Ramos (cell line): ENCODE measurements at regions not wholly inside any gene's neighbourhood (a gene's known extent, or its start where the extent isn't known, plus 50 kb on each side); places are given as distances from the start of the nearest gene placed in this dataset.
"Not testable (repeated sequence)": the region's sequence is repeated elsewhere in the genome, so short reads cannot be mapped to it uniquely, and the experiment has no call there.

Experiments used
- in situ Hi-C: fragments of 300-500 bp; cut with MboI; formaldehyde crosslinking; loops from one replicate; pipeline ENCODE4 v1.14.3; 2022; ENCODE audit warnings: low sequenced_read_pairs; ENCODE audit not compliant: unreplicated experiment

- in situ Hi-C loops: no loop called here
These were observed 54.8 kb upstream of the HMGB1 start for GRCh38 chr13:30520571-30520970.

DNA sequence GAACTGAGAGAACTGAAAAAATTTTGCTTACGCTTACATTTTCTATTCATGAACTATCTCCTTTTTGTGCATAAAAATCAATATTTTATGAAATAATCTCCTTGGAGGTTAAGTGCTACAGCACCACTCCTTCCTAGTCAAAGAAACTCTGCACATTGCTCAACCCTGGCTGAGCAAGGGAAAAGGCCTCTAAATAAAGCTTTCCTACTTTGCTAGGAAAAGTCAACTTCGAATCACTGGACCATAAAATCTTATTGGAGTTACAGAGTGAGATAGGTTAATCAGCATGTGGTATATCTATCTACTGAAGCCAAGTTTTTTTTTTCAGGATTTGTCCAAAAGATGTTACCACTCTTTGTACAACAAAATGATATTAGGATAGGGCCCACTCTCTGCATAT, 57.5 kb upstream of the HMGB1 start:
- in situ Hi-C loops: no loop called here

- in situ Hi-C loops: not testable (repeated sequence)
These were observed 58.1 kb upstream of the HMGB1 start for GRCh38 chr13:30523817-30524216.

DNA sequence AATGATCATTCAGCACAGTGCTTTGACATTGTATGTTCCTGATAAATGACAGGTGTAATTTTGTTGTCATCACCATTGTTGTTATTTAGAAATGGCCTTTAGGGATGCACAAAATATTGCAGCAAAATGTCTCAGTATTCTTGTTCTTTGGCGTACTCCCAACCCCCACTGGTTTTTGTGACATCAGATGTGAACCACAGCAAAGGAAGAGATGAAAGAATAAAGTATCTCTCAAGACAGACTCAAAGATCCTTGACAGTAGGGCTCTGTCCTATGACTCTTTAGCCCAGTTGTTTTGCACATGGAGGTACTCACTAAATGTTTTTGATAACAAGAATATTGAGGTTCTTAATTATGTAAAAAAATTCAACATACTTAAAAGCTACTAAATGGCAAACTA, 59.5 kb upstream of the HMGB1 start:
- in situ Hi-C loops: not testable (repeated sequence)

DNA sequence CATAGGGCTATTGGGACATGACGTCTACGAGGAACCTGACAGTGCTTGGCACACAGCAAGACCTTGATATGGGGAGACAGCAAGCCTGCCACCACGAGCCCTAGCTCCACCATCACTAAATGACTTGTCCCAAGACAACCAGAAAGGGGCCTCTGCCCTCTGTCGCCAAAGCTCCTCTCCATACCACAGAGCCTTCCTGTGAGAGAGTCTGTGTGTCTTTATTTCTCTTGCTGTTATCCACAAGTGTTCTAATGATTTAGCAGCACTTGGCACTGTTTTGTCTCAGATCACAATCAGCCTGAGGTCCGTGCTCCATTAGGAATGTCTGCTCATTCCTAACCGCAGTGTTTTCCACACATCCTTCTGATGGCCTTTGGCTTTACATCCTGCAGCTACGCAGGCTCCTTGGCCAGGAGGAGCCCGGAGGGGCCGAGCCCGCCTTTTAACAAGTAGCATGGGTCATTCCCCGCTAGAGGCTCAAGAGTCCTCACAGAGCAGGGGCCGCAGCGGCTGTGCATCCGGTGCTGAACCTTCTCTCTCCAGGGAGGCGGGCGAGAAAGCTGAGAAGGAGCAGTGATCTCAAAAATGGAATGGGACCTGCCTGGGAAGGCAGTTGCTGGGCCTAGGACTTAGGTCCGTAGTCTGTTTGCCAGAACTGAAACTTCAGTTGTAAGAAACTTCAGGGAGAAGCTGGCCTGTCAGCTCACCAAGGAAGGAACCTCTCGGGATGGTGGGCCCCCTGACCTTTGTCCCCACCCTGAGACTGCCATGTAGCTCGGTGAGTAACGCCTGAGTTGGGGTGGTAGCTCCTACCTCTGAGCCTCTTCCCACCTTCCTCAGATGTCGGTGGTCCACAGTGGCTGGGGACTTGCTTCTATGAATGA, 61.1 kb upstream of the HMGB1 start:
- in situ Hi-C loops: no loop called here

DNA sequence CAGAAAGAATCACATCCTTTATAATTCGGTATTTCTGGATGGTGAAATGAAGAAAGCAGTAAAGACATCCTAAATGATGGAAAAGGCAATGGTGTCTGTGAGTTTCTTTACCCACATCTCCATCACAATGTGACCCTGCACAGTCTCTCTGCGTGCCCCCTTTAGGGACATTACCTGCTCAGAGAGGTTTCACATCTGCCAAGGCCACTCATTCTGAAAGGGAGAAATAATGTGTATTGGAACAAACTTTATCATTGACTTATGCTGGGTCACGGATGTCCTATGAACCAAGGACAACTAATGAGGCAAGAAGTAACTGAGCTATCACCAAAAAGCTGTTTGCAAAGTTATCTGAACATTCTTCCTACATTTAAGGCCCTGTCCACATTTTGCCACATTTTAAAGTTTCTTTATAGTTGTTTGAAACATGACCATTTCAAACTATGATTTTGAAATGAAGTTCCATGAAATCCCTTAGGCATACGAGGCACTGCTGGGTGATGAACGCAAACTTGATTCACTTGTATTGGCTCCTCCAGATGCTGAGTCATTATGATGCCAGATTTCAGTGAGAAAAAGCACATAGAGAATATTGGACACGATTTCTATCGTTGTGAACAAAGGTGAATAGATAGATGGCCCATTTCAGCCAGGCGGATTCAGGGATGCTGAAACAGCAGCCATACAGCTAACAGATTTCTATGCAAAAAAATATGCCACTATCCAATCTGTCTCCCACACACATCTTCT, 63.5 kb upstream of the HMGB1 start:
- in situ Hi-C loops: no loop called here

- in situ Hi-C loops: no loop called here
These were observed 69.3 kb upstream of the HMGB1 start for GRCh38 chr13:30535046-30535445.

DNA sequence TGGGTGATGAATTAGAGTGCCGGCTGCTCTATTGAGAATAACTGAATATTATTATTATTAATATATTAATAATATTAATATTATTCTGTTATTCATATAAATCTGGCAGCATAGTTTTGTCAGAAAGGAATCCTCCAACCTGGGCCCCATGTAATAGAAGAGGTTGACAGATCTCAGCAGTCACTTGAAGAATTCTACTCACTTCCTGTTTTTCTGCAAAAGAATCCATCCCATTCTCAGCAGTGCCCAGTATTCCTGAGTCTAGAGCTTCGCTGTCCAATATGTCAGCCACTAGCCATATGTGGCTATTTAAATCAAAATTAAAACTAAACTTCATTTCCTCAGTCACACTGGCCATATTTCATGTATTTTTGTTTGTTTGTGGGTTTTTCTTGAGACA, 72.4 kb upstream of the USPL1 start:
- in situ Hi-C loops: no loop called here

DNA sequence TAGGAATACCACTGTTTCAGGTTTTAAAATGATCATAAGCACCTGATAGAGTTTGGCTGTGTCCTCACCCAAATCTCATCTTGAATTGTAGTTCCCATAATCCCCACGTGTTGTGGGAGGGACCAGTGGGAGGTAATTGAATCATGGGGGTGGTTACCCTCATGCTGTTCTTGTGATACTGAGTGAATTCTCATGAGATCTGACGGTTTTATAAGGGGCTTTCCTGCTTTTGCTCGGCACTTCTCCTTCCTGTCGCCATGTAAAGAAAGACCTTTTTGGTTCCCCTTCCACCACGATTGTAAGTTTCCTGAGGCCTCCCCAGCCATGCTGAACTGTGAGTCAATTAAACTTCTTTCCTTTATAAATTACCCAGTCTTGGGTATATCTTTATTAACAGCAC, 69.7 kb upstream of the USPL1 start:
- in situ Hi-C loops: not testable (repeated sequence)

DNA sequence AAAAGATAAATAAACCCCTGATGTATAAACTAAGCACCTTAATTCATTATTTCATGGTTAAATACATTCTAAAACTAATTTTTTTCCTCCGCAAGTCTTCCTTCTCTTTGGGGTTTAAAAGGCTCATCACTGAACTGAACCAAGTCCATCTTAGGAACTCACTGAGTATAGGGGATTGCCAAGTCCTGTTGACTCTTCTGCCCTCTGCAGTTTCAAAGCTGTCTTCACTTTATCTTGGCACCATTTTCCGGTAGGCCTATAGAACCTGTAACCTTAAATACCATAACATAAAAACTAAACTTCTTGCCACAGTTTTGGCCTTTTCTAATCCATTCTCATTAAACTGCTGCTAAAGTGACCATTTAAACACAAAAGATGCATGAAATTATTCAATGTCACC, 66.5 kb upstream of the USPL1 start:
- in situ Hi-C loops: loop anchor here (25.0 kb wide), 2 partner anchors 189 to 414 kb away; no protein-coding TSS in a partner anchor

- in situ Hi-C loops: loop anchor here (25.0 kb wide), 2 partner anchors 190 to 415 kb away; no protein-coding TSS in a partner anchor
These were observed 65.2 kb upstream of the USPL1 start for GRCh38 chr13:30552567-30552966.

DNA sequence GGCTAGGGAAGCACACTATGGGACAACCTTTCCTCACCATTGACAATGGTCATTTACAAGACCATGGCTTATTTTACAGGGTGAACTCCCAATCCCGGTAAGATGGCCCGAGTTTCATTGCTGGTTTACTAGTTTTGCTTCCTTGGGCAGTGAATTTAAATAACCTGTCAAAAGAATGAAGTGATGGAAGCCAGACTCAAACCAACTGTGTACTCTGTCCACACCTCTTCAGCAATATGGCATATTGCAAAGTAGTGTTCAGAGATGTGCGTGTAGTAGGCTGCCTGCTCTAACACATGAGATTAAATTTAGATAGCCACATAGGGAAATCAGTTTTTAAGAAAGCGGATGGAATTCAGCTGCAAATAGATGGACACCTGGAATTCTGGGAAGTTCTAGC, 58.4 kb upstream of the USPL1 start:
- in situ Hi-C loops: loop anchor here (25.0 kb wide), 2 partner anchors 197 to 422 kb away; no protein-coding TSS in a partner anchor

- in situ Hi-C loops: loop anchor here (25.0 kb wide), 2 partner anchors 198 to 423 kb away; no protein-coding TSS in a partner anchor
These were observed 57.5 kb upstream of the USPL1 start for GRCh38 chr13:30560212-30560611.

DNA sequence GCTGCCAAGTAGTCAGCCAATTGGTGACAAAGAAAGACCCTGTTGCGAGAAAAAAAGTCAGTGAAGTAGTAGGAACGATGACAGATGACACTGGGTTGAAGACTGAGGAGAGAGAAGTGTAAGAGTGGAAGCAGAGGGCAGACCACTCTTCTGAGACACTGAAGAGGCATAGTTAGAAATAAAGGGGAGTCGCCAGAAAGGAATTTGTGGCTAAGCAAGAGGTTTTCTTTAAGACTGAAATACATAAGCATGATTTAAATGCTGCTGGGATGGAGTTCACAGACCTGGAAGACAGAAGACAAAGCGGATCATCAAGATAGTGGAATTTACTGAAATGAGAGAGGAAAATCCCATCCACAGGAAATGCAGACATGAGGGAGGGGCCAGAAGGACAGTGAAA, 56.2 kb upstream of the USPL1 start:
- in situ Hi-C loops: loop anchor here (25.0 kb wide), 2 partner anchors 199 to 424 kb away; no protein-coding TSS in a partner anchor

DNA sequence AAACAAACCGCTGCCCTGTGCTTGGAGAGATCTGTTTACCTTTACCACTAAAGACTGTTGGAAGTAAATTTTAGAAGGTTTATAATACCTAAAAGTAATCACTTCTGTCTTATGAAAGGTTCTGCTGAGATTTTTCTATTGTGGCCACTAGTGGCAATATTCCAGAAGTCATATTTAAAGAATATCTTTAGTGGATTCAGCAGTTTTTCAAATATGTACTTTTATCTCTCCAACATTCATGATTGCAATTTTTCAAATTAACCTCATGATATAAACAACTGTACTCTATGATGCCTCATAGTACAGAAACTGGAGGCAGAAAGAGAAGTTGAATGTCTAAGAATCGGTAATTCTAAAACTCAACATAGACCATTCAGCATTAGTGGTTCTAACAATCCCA, 53.2 kb upstream of the USPL1 start:
- in situ Hi-C loops: loop anchor here (25.0 kb wide), 2 partner anchors 202 to 427 kb away; no protein-coding TSS in a partner anchor

GRCh38 chr13:30565658-30566057, 52.1 kb upstream of the USPL1 start:
- in situ Hi-C loops: loop anchor here (25.0 kb wide), 2 partner anchors 203 to 428 kb away; no protein-coding TSS in a partner anchor

DNA sequence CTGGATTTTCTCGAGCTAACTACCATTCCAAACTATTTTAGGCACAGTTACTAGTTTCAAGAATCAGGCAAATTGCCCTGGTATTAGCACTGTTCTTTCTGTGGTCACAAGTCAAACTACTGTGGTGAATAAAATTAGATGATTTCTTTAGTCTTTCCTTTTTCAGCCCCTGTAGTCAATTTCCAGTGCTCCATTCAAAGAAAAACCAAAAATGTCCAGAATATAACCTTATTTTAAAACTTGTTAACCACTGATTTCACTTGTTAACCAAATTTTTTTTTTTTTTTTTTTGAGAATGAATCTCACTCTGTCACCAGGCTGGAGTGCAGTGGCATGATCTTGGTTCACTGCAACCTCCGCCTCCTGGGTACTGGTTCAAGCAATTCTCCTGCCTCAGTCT, 50.6 kb upstream of the USPL1 start:
- in situ Hi-C loops: loop anchor here (25.0 kb wide), 2 partner anchors 205 to 430 kb away; no protein-coding TSS in a partner anchor
